ENCODE measurements at regions not wholly inside any gene's neighbourhood (a gene's known extent, or its start where the extent isn't known, plus 50 kb on each side); places are given as distances from the start of the nearest gene placed in this dataset.
"Not testable (repeated sequence)": the region's sequence is repeated elsewhere in the genome, so short reads cannot be mapped to it uniquely, and the experiment has no call there.

GRCh38 chr2:37722971-37723370, 51.5 kb upstream of the CDC42EP3 start:
- DNase-seq (ENCODE audit: low read depth) = not testable (repeated sequence)

DNA sequence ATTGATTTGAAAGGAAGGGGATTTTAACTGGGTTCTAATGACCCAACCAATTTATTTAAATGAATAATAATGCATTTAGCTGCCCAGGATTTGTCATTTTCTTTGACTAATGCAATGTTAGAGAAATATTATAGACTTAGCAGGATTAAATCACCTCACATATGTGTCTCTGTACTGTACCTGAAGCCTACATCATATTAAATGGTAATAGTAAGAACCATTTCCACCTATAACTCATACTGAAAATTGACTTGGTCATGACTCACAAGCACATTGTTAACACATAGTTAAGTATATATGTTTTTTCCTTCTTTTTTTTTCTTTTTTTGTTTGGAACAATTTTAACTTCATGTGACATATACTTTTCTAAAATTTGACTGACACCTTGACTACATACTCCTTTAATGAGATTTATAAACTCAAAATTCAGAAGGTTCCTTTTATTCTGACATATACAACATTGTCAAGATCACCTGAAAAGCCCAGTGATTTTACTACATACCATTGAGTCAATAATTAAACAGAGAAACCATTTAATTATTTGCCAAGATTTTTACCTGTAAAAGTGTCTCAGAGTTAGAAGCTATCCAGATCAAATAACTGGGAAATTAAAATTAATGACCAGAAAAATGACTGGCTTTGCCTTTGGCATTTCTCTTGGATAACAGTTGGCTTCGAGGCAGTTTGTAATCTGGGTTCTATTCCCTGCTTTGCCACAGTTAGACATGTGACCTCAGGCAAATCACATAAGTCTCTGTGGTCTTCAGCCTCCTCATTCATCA, 58.8 kb upstream of the CDC42EP3 start:
- DNase-seq (ENCODE audit: low read depth) = no peak

DNA sequence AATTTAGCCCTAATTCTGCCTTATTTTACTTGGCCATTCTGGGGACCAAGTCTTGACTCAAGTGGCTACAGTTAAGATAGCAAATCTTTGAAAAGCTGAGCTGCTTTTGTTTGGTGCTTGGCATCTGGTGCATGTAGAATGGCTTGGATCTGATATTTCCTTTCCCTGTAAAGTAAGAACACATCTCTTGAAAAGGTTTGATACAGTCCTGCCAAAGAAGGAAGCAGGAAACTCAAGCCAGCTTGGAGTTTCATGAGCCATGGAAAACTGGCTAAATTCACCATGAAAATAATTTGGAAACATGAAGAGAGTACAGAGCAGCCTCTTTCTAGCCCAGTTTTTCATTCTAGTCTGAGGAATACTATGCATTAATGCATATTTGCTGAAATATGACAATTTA, 61.0 kb upstream of the CDC42EP3 start:
- not testable (repeated sequence) for DNase-seq (ENCODE audit: low read depth)

- DNase-seq (ENCODE audit: low read depth) = no peak
Observed at GRCh38 chr2:37733251-37733650, 61.8 kb upstream of the CDC42EP3 start.

GRCh38 chr2:37733955-37734354, 62.5 kb upstream of the CDC42EP3 start:
- DNase-seq (ENCODE audit: low read depth) = not testable (repeated sequence)

GRCh38 chr2:37734891-37735523, 63.6 kb upstream of the CDC42EP3 start:
- peak; percentile 71 for DNase-seq (ENCODE audit: low read depth)

- peak; percentile 89 for DNase-seq (ENCODE audit: low read depth)
Observed at GRCh38 chr2:37735524-37735910, 64.1 kb upstream of the CDC42EP3 start.

DNA sequence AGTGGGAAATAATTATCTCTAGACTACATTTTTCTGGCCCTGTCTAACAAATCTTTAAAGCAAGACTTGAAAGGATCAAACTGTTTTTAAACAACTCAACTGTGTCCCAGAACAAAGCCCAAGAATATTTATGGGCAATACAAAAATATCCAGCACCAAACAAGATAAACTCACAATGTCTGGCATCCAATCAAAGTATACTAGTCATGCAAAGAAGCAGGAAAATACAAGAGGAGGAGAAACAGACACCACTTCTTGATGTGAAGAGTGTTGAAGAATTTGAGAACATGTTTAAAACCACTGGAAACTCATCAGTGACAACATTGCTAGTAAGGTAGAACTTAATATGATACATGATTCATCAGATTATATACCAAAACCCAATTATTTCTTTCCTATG, 66.1 kb upstream of the CDC42EP3 start:
- DNase-seq (ENCODE audit: low read depth) = peak; percentile 56

DNA sequence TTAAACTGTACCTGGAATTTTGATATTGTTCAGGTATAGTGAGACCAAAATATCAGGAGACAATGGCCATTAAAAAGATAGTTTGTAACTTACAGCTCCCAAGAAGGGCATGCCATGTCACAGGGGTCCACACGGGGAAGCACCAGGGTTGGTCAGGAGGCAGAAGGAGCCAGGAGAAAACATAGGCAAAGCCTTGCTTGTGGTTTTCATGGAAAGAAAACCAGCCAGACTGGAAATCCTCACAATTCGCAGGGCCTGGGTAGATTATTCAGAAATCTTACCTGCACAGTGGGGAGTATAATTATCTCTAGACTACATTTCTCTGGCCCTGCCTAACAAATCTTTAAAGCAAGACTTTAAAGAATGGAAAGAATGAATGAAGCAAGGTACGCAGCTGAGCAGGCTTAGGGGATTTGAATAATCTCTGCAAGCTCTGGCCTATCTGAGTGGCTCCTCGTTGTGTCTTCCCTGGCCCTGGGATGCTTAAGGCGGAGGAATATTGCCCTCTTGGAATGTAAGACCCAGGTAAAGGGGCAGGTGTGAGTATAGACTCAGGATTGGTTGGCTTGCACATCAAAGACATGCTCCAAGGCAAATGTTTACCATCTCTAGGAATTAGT, 66.9 kb upstream of the CDC42EP3 start:
- DNase-seq (ENCODE audit: low read depth) = no peak

DNA sequence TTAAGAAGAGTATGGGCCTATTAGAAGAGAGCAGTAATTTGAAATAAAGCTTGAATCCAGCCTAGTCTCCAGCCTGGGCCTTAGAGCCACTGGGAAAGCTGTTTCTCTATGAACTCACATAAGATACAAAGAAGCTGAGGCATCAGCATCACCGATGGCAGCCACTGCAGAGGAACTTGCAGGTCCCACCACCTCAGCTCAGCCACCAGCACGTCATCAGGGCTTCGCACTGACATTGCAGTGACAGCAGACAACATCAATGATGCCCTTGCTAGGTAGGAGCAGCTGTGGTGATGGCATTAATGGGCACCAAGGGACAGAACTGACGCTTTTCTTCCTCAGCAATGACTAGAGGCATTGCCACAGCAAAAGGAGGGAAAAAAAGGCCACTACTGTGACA, 67.7 kb upstream of the CDC42EP3 start:
- DNase-seq (ENCODE audit: low read depth) = no peak

GRCh38 chr2:37740164-37740739, 68.8 kb upstream of the CDC42EP3 start:
- DNase-seq (ENCODE audit: low read depth) = no peak

- DNase-seq (ENCODE audit: low read depth) = peak; percentile 54
Observed at GRCh38 chr2:37742286-37742685, 70.8 kb upstream of the CDC42EP3 start.

GRCh38 chr2:37744010-37744409, 72.6 kb upstream of the CDC42EP3 start:
- no peak for DNase-seq (ENCODE audit: low read depth)

DNA sequence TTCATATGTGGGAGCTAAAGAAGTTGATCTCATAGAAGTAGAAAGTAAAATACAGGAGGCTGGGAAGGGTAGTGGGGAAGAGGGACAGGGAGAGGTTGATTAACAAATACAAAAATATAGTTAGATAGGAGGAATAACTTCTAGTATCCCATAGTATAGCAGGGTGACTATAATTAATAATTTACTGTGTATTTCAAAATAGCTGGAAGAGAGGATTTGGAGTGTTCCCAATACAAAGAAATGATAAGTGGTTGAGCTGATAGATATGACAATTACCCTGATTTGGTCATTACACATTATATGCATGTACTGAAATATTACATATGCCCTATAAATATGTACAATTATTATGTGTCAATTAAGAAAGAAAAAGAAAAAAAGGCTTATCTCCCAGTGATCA, 73.5 kb upstream of the CDC42EP3 start:
- DNase-seq (ENCODE audit: low read depth) = not testable (repeated sequence)

- not testable (repeated sequence) for DNase-seq (ENCODE audit: low read depth)
Observed at GRCh38 chr2:37746011-37746410, 74.6 kb upstream of the CDC42EP3 start.

DNA sequence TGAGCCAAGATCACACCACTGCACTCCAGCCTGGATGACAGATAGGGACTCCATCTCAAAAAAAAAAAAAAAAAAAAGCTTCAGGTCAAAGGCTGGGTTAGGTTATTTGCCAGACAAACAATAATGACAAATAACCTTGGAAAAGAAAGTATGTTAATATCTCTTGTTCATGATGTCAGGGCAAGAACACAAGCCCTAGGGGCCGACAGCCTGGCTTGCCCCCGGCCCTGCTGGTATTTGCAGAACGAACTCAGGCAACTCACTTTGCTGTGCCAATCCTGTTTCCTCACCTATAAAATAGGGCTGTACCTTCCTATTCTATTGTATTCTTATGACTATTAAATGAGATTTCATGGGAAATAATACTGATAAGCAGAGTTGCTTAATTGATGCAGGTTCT, 75.4 kb upstream of the CDC42EP3 start:
- no peak for DNase-seq (ENCODE audit: low read depth)

DNA sequence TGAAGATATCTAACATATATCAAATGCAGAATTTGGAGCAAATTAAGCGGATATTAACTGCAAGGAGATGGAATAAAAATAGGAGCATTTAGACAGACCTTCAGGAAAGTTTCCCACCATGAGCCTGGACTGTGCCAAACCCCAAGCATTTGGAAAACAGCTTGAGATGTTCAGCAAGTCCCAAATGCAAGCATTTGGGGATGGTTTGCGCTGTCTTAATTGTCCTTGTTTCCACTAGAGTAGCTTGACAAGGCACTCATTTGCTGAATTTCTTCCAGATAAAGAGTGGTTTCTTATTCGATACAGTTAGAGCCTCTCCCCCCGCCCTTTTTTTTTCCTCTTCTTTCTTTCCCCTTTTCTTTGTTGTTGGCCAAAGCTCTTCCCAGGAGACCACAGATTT, 77.1 kb upstream of the CDC42EP3 start:
- no peak for DNase-seq (ENCODE audit: low read depth)

DNA sequence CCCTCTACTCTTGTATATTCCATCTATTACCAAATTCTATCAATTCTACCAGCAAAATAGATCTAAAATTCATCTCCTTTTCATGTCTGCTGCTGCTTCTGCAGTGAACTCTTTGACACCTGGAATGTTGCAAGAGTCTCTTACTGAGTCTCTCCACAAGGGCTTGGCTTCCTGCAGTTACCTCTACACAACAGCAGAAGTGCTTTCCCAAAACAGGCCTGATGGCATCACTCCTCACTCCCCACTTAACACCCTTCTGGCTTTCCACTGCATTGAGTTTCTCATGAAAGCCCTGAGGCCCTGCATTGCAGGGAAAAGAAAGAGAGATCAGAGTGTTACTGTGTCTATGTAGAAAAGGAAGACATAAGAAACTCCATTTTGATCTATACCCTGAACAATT, 78.8 kb upstream of the CDC42EP3 start:
- DNase-seq (ENCODE audit: low read depth) = not testable (repeated sequence)

GRCh38 chr2:37752766-37753165, 81.3 kb upstream of the CDC42EP3 start:
- no peak for DNase-seq (ENCODE audit: low read depth)

- DNase-seq (ENCODE audit: low read depth) = no peak
Observed at GRCh38 chr2:37753758-37754157, 82.3 kb upstream of the CDC42EP3 start.

- not testable (repeated sequence) for DNase-seq (ENCODE audit: low read depth)
Observed at GRCh38 chr2:37755961-37756559, 84.6 kb upstream of the CDC42EP3 start.

- not testable (repeated sequence) for DNase-seq (ENCODE audit: low read depth)
Observed at GRCh38 chr2:37757456-37757855, 86.0 kb upstream of the CDC42EP3 start.
